ENCODE measurements at regions not wholly inside any gene's neighbourhood (a gene's known extent, or its start where the extent isn't known, plus 50 kb on each side); places are given as distances from the start of the nearest gene placed in this dataset.

DNA sequence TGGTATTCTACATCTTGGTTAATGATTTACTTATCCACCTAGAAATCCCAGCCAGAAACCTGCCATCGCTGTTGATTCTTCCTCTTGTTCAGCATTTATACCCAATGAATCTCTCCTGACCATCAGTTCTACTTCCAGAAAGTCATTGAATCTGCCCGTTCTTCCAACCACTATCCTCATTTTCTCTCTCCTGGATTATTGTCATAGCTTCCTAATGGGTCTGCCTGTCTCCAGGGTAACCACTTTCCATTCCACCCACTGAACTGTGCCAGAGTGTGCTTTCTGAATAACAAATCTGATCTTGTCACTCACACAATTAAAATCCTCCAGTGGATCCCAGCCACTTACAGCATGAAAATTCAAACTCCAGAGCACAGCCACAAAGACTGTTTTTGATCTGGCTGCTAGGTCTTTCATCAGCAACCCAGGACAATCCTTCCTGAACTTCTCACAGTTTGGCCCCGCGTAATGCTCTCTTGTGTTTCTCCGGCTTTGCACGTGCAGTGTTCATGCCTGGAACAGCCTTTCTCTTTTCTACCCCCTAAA, 330.6 kb downstream of the SPRY2 start:
- no peak for DNase-seq (ENCODE audit: low read depth)
- Histone ChIP-seq H3K27me3 (ENCODE audit: control insufficient read depth, insufficient read depth, low read length) (no peaks in the 10 kb centered on the region), H3K4me3 (ENCODE audit: low read depth, low read length) (no peak overlapping the region), H3K36me3 (ENCODE audit: control insufficient read depth, insufficient read depth, low read length) (no peaks in the 10 kb centered on the region)
- TF ChIP-seq, protein P1, sequence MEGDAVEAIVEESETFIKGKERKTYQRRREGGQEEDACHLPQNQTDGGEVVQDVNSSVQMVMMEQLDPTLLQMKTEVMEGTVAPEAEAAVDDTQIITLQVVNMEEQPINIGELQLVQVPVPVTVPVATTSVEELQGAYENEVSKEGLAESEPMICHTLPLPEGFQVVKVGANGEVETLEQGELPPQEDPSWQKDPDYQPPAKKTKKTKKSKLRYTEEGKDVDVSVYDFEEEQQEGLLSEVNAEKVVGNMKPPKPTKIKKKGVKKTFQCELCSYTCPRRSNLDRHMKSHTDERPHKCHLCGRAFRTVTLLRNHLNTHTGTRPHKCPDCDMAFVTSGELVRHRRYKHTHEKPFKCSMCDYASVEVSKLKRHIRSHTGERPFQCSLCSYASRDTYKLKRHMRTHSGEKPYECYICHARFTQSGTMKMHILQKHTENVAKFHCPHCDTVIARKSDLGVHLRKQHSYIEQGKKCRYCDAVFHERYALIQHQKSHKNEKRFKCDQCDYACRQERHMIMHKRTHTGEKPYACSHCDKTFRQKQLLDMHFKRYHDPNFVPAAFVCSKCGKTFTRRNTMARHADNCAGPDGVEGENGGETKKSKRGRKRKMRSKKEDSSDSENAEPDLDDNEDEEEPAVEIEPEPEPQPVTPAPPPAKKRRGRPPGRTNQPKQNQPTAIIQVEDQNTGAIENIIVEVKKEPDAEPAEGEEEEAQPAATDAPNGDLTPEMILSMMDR (IDR thresholded peaks at IDR 0.05; ENCODE audit: insufficient read depth, low read length, severe bottlenecking): no peak
- FAIRE-seq: peak; percentile 13

DNA sequence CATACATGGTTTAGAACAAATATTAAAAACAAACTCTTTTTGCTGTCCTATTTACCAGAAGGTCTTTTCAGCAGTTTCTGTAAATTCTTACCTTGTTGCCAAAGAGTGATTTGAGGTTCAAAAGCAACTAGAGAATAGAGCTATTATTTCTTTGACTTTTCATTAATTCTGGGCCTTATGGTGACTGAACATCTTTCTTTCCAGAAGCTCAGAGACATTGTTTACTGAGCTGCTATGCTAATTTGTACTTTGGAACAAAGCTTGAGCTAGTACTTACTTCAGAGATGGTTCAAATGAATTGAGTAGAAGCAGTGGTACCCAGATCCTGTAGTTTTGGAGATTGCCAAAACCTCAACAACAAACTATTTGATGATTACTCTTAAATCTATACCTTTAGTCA, 331.2 kb downstream of the SPRY2 start:
- H3K36me3 ChIP-seq (ENCODE audit: control insufficient read depth, insufficient read depth, low read length): no peaks in the 10 kb centered on the region
- FAIRE-seq (no peak), DNase-seq (ENCODE audit: low read depth) (no peak)
- TF ChIP-seq, protein P1 (IDR thresholded peaks at IDR 0.05; ENCODE audit: insufficient read depth, low read length, severe bottlenecking): no peak
- H3K4me3 ChIP-seq (ENCODE audit: low read depth, low read length): no peak overlapping the region
- no peaks in the 10 kb centered on the region for H3K27me3 ChIP-seq (ENCODE audit: control insufficient read depth, insufficient read depth, low read length)

DNA sequence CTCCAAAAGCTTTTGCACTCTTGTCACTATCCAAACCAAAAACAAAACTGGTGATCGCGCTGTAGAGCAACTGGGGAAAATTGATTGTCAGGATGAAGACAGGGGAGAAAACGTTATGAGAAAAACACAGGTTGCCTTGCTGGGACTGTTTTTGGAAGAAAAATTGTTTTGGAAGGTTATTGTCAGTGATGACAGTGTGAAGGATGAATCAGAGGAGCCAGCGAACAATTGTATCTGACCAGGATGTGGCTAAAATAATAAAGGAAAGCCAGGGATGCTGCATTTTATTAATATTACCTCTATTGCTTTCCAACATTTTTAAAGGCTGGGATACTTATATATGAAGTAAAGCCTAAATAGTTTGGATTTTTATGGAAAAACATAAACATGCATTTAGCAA, 334.0 kb downstream of the SPRY2 start:
- DNase-seq (ENCODE audit: low read depth) (no peak), FAIRE-seq (no peak)
- H3K36me3 ChIP-seq (ENCODE audit: control insufficient read depth, insufficient read depth, low read length): no peaks in the 10 kb centered on the region

DNA sequence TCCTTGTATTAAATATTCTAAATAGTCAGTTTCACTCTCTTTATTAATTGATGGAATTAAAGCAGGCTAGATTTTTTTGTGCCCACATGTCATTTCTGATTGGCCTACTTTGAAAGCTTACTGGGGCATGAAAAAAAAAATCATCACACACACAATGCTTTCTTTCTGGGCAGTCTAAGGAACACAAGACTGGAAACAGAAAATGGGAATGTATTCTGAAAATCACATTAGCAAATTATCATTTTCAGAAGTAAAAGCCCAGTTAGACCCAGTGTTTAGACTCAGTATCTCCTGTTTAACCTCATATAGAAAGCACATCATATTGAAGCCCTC, 339.4 kb downstream of the SPRY2 start:
- Histone ChIP-seq H3K36me3 (ENCODE audit: control insufficient read depth, insufficient read depth, low read length) (no peaks in the 10 kb centered on the region), H3K27me3 (ENCODE audit: control insufficient read depth, insufficient read depth, low read length) (no peaks in the 10 kb centered on the region), H3K4me3 (ENCODE audit: low read depth, low read length) (no peak overlapping the region)
- FAIRE-seq (no peak), DNase-seq (ENCODE audit: low read depth) (no peak)
- TF ChIP-seq, protein P1 (IDR thresholded peaks at IDR 0.05; ENCODE audit: insufficient read depth, low read length, severe bottlenecking): no peak

More for the DNA sequence above, 334.0 kb downstream of the SPRY2 start:
- Histone ChIP-seq H3K27me3 (ENCODE audit: control insufficient read depth, insufficient read depth, low read length) (no peaks in the 10 kb centered on the region), H3K4me3 (ENCODE audit: low read depth, low read length) (no peak overlapping the region)
- TF ChIP-seq, protein P1 (IDR thresholded peaks at IDR 0.05; ENCODE audit: insufficient read depth, low read length, severe bottlenecking): no peak

DNA sequence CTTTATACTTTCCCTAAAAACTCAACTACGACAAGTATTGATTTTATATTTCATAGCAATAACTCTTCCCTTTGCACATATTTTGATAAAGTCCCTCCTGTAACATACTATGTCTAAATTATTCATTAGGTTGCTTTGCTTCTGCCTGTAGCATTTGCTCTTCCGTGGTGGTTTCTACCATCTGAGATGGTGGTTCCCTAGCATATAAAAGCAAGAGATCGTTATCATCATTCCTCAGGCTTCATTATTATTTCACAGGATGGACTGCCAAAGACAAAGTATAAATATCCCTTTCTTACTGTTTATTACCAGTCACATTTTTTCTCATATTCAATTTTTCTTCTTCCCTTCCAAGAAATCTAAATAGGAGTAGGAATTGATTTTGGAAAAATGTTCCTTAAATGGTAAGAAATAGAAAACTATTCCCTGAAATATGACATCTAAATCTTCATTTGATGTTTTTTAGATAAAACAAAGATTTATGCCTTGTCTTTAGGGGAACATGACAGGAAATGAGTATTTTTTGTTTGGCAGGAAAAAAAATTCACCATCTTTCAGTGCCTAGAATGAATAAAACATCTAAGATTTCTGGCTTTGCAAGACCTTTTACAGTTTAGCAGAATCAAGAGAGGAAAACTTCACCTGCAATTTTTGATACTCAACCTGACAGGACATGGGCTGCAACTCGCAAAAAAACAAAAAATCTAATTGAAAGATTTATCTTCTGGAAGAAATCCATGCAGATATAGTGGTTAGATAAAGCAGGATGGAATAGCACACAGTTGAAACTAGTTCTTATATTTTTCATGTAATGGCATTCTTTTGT, 340.0 kb downstream of the SPRY2 start:
- TF ChIP-seq, protein P1 (IDR thresholded peaks at IDR 0.05; ENCODE audit: insufficient read depth, low read length, severe bottlenecking): no peak
- FAIRE-seq (no peak), DNase-seq (ENCODE audit: low read depth) (no peak)

More for the DNA sequence above, 340.0 kb downstream of the SPRY2 start:
- no peak overlapping the region for H3K4me3 ChIP-seq (ENCODE audit: low read depth, low read length)
- no peaks in the 10 kb centered on the region for H3K36me3 ChIP-seq (ENCODE audit: control insufficient read depth, insufficient read depth, low read length)
- H3K27me3 ChIP-seq (ENCODE audit: control insufficient read depth, insufficient read depth, low read length): no peaks in the 10 kb centered on the region

Data from bronchial epithelial cell (primary cell).